HCT116 (cell line): ENCODE measurements at regions not wholly inside any gene's neighbourhood (a gene's known extent, or its start where the extent isn't known, plus 50 kb on each side); places are given as distances from the start of the nearest gene placed in this dataset.

Experiments used
- CBX3 ChIP-seq: IDR thresholded peaks from 2 replicates; pipeline ENCODE4 v1.6.1; 2012; ENCODE audit warnings: low read depth
- CEBPB ChIP-seq: IDR thresholded peaks from 2 replicates; pipeline ENCODE4 v1.6.1; 2012; ENCODE audit warnings: low read depth
- ELF1 ChIP-seq: IDR thresholded peaks from 2 replicates; pipeline ENCODE4 v1.6.1; 2012; ENCODE audit warnings: low read depth, borderline replicate concordance
- EZH2 ChIP-seq: fragments of 200-600 bp; sonication (generic); IDR thresholded peaks from 2 replicates; pipeline ENCODE4 v1.6.1; 2017; ENCODE audit warnings: antibody characterized with exemption, mixed run types
- EZH2phosphoT487 ChIP-seq: fragments of 200-600 bp; IDR thresholded peaks from 2 replicates; pipeline ENCODE4 v1.6.1; 2018; ENCODE audit warnings: antibody characterized with exemption, borderline replicate concordance
- POLR2A ChIP-seq: IDR thresholded peaks from 2 replicates; pipeline ENCODE4 v1.7.0; 2011; ENCODE audit warnings: borderline replicate concordance; ENCODE audit not compliant: insufficient read depth, insufficient read length; ENCODE audit errors: extremely low read depth
- POLR2AphosphoS5 ChIP-seq: IDR thresholded peaks from 2 replicates; pipeline ENCODE4 v1.6.1; 2011; ENCODE audit warnings: mild to moderate bottlenecking, low read depth, low read length, moderate library complexity
- TCF7L2 ChIP-seq: IDR thresholded peaks from 2 replicates; pipeline ENCODE4 v1.7.0; 2011; ENCODE audit warnings: borderline replicate concordance, inconsistent platforms; ENCODE audit not compliant: insufficient read depth, insufficient read length; ENCODE audit errors: extremely low read depth
- YY1 ChIP-seq: IDR thresholded peaks from 2 replicates; pipeline ENCODE4 v1.6.1; 2011; ENCODE audit warnings: low read length, low read depth, moderate library complexity, mild to moderate bottlenecking; ENCODE audit not compliant: insufficient replicate concordance; ENCODE audit errors: extremely low read depth
- ZFX ChIP-seq: fragments of 450-650 bp; IDR thresholded peaks from 2 replicates; pipeline ENCODE4 v1.6.1; 2017
- ZNF274 ChIP-seq: fragments of 200-500 bp; sonication (Bioruptor generic); IDR thresholded peaks from 2 replicates; pipeline ENCODE4 v1.6.1; 2014; ENCODE audit warnings: mild to moderate bottlenecking, low read depth, low read length, inconsistent platforms
- TF ChIP-seq, protein P1 (sequence below), 3 experiments: fragments of 200-600 bp in 1 of 3; sonication (generic) in 1 of 3; IDR thresholded peaks in 2 of 3; conservative IDR thresholded peaks in 1 of 3; 2 replicates each; pipeline ENCODE4 v1.5.1; 2012 to 2017; ENCODE audit warnings: low read depth in 2 of 3, low read length in 2 of 3, antibody characterized with exemption in 1 of 3, borderline replicate concordance in 1 of 3, control low read depth in 1 of 3, mild to moderate bottlenecking in 1 of 3, mixed read lengths in 1 of 3, mixed run types in 1 of 3, moderate library complexity in 1 of 3; ENCODE audit not compliant: insufficient read depth in 1 of 3
- TF ChIP-seq, protein P2 (sequence below): IDR thresholded peaks from 2 replicates; pipeline ENCODE4 v1.6.1; 2011; ENCODE audit warnings: mild to moderate bottlenecking, low read length, moderate library complexity; ENCODE audit not compliant: insufficient replicate concordance; ENCODE audit errors: extremely low read depth

DNA sequence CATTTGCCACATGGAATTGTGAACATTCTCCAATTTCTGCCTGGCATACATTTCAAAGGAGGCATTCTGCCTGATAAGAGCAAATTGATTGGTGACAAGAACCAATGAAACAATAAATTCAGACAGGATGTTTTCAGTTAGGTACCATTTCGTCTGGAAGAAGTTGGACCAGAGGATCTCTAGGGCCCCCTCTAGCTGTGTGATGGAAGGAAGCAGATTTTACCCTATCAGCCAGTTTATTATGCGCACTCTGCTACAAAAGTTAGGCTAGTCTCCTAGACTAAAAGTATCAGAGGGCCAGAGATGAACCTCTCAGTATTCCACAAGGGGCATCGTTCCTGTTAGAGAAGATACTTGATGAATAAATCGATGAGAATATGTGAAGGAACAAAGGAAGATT, 118.0 kb downstream of the BUB3 start:
- TF ChIP-seq, protein P1, sequence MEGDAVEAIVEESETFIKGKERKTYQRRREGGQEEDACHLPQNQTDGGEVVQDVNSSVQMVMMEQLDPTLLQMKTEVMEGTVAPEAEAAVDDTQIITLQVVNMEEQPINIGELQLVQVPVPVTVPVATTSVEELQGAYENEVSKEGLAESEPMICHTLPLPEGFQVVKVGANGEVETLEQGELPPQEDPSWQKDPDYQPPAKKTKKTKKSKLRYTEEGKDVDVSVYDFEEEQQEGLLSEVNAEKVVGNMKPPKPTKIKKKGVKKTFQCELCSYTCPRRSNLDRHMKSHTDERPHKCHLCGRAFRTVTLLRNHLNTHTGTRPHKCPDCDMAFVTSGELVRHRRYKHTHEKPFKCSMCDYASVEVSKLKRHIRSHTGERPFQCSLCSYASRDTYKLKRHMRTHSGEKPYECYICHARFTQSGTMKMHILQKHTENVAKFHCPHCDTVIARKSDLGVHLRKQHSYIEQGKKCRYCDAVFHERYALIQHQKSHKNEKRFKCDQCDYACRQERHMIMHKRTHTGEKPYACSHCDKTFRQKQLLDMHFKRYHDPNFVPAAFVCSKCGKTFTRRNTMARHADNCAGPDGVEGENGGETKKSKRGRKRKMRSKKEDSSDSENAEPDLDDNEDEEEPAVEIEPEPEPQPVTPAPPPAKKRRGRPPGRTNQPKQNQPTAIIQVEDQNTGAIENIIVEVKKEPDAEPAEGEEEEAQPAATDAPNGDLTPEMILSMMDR (IDR thresholded peaks at IDR 0.05 in 2 of 3, conservative IDR thresholded peaks at IDR 0.05 in 1 of 3; ENCODE audit: borderline replicate concordance in 1 of 3, insufficient read depth in 1 of 3, low read depth in 2 of 3, low read length in 2 of 3), result peak in 2 of 3 experiments; percentile 48 to 52; a peak in 4 of 6 replicates
- TF ChIP-seq POLR2AphosphoS5 (no peak), YY1 (no peak), EZH2 (no peak), POLR2A (no peak), ELF1 (no peak), TCF7L2 (no peak), ZFX (no peak), CEBPB (no peak), ZNF274 (no peak), EZH2phosphoT487 (no peak), CBX3 (no peak)
- TF ChIP-seq, protein P2, sequence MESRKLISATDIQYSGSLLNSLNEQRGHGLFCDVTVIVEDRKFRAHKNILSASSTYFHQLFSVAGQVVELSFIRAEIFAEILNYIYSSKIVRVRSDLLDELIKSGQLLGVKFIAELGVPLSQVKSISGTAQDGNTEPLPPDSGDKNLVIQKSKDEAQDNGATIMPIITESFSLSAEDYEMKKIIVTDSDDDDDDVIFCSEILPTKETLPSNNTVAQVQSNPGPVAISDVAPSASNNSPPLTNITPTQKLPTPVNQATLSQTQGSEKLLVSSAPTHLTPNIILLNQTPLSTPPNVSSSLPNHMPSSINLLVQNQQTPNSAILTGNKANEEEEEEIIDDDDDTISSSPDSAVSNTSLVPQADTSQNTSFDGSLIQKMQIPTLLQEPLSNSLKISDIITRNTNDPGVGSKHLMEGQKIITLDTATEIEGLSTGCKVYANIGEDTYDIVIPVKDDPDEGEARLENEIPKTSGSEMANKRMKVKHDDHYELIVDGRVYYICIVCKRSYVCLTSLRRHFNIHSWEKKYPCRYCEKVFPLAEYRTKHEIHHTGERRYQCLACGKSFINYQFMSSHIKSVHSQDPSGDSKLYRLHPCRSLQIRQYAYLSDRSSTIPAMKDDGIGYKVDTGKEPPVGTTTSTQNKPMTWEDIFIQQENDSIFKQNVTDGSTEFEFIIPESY, result no peak
